T-cell (primary cell): ENCODE measurements at regions not wholly inside any gene's neighbourhood (a gene's known extent, or its start where the extent isn't known, plus 50 kb on each side); places are given as distances from the start of the nearest gene placed in this dataset.

ENCODE experiments used
- ATAC-seq, 4 experiments: fragments of 200-7000 bp in 3 of 4; fragments of 150-1000 bp in 1 of 4; cut with Tn5 transposase; replicated peaks in 1 of 4; 1 replicate in 3 of 4; 2 replicates in 1 of 4; pipeline ENCODE4 v1.10.0; 2021; ENCODE audit warnings: moderate library complexity in 3 of 4, mild to moderate bottlenecking in 2 of 4, moderate number of reproducible peaks in 1 of 4
- CTCF ChIA-PET, 2 donors: fragments of 300-600 bp; sonication (Branson Sonifier 250); formaldehyde crosslinking; loops; one replicate each; lab custom pipeline; 2022; ENCODE audit warnings: antibody characterized with exemption in 2 of 2; lab: Charles Lee
- POLR2A ChIA-PET, 2 donors: fragments of 300-600 bp; sonication (Branson Sonifier 250); formaldehyde crosslinking; loops; one replicate each; lab custom pipeline; 2022; ENCODE audit warnings: antibody characterized with exemption in 2 of 2; lab: Charles Lee
- DNase-seq, 35 experiments: peaks; one replicate each; pipeline versions ENCODE4 v3.0.0 to v3.0.0-alpha.2; 2013 to 2023
- H3K27ac ChIP-seq: one replicate; pipeline ENCODE4 v1.5.1; 2013; ENCODE audit warnings: low read length
- H3K27me3 ChIP-seq, 2 experiments: replicated peaks in 1 of 2; 1 replicate in 1 of 2; 2 replicates in 1 of 2; pipeline versions ENCODE4 v1.6.1 to v1.7.0; 2013; ENCODE audit warnings: low read length in 1 of 2, mixed read lengths in 1 of 2; ENCODE audit not compliant: control insufficient read depth in 2 of 2, insufficient read depth in 2 of 2; ENCODE audit errors: extremely low read depth in 1 of 2
- H3K36me3 ChIP-seq, 2 donors: 1 replicate in 1 of 2; 2 replicates in 1 of 2; pipeline versions ENCODE4 v1.6.1 to v1.7.0; 2013; ENCODE audit warnings: low read length in 1 of 2; ENCODE audit not compliant: control insufficient read depth in 2 of 2, insufficient read depth in 1 of 2; ENCODE audit errors: extremely low read depth in 1 of 2
- H3K4me1 ChIP-seq, 2 experiments: 1 replicate in 1 of 2; 2 replicates in 1 of 2; pipeline versions ENCODE4 v1.6.1 to v1.7.0; 2013; ENCODE audit warnings: low read length in 2 of 2, mixed read lengths in 1 of 2; ENCODE audit not compliant: insufficient read depth in 2 of 2, control insufficient read depth in 1 of 2; ENCODE audit errors: extremely low read depth in 1 of 2
- H3K4me3 ChIP-seq, 2 donors: 1 replicate in 1 of 2; 2 replicates in 1 of 2; pipeline versions ENCODE4 v1.5.1 to v1.7.0; 2013; ENCODE audit warnings: mild to moderate bottlenecking in 2 of 2, low read length in 1 of 2, moderate library complexity in 1 of 2; ENCODE audit not compliant: control insufficient read depth in 1 of 2; ENCODE audit errors: extremely low read depth in 1 of 2
- H3K9me3 ChIP-seq: 2 replicates; pipeline ENCODE4 v1.7.0; 2013
- H3K27ac Mint-ChIP-seq, 2 donors: one replicate each; pipeline ENCODE4 v1.8.0; 2020 to 2021; ENCODE audit warnings: mild to moderate bottlenecking in 2 of 2, mixed read lengths in 2 of 2
- H3K27me3 Mint-ChIP-seq, 2 donors: one replicate each; pipeline ENCODE4 v1.8.0; 2021 to 2022; ENCODE audit warnings: mixed read lengths in 2 of 2
- H3K36me3 Mint-ChIP-seq: one replicate; pipeline ENCODE4 v1.8.0; 2021; ENCODE audit warnings: mixed read lengths
- H3K4me1 Mint-ChIP-seq, 3 donors: one replicate each; pipeline ENCODE4 v1.8.0; 2020 to 2022; ENCODE audit warnings: mixed read lengths in 3 of 3, mild to moderate bottlenecking in 1 of 3
- H3K4me3 Mint-ChIP-seq, 3 donors: one replicate each; pipeline ENCODE4 v1.8.0; 2020 to 2022; ENCODE audit warnings: mild to moderate bottlenecking in 3 of 3, mixed read lengths in 3 of 3, moderate library complexity in 3 of 3
- H3K9me3 Mint-ChIP-seq, 3 donors: one replicate each; pipeline ENCODE4 v1.8.0; 2020 to 2022; ENCODE audit warnings: mixed read lengths in 3 of 3
- WGBS: methylation state at CpG from one replicate; pipeline ENCODE4 v1.1.5; 2013; ENCODE audit warnings: missing lambda C conversion rate; ENCODE audit not compliant: insufficient coverage; 5-methylcytosine and 5-hydroxymethylcytosine counted together

DNA sequence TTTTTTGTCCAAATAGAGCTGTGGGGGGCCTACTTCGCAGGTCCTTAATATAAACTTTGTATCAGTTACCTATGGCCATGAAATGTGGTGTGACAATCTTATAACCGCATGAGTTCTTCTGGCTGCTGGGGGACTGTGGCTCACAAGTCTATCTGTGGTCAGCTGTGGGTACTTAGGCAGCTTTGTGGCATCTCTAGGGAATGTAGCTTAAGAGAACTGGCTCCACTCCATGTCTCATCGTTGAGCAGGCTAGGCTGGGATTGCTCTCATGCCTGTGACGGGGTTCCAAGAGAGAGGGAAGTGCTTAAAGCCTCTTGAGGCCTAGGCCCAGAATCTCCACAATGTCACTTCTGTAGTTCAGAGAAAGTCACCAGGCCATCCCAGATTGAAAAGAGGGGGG is 140.5 kb downstream of the BTBD3 start:
- Mint-ChIP-seq H3K27ac (no peak overlapping the region), H3K9me3 (peaks cover 0 to 11% (median 0%) of the 10 kb centered on the region in 3 donors), H3K4me3 (no peak overlapping the region), H3K27me3 (no peaks in the 10 kb centered on the region), H3K4me1 (no peaks in the 10 kb centered on the region), H3K36me3 (no peaks in the 10 kb centered on the region)
- no peaks in the 10 kb centered on the region for H3K36me3 ChIP-seq
- no peaks in the 10 kb centered on the region for H3K27me3 ChIP-seq
- DNase-seq (no peak), ATAC-seq (no peak)
- 75% methylated on average over 4 of the region's 4 CpGs for WGBS
- no peaks in the 10 kb centered on the region for H3K4me1 ChIP-seq
- H3K27ac ChIP-seq, result no peak overlapping the region
- ChIA-PET POLR2A (no interaction called here), CTCF (no interaction called here)
- H3K9me3 ChIP-seq, result no peaks in the 10 kb centered on the region
- no peak overlapping the region for H3K4me3 ChIP-seq

DNA sequence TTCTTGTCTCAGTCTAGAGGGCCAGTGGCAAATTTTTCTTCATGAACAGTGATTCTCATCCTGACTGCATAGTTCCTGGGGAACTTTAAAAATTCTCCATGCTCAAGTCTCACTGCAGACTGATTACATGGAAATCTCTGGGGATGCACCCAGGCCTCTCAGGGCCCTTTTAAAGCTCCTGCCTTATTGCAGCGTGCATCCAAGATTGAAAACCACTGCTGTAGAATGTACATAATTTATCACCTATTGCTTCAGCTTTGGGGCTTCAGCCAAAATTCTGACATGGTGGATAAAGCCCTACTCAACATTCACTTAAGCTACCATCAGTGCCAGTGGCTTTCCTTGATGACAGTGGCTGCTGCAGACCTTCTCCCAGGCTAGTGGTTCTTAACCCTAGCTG is 143.8 kb downstream of the BTBD3 start:
- ATAC-seq (no peak), DNase-seq (no peak)
- Mint-ChIP-seq H3K4me3 (no peak overlapping the region), H3K4me1 (no peaks in the 10 kb centered on the region), H3K27ac (no peak overlapping the region), H3K9me3 (peaks cover 0 to 14% (median 0%) of the 10 kb centered on the region in 3 donors), H3K27me3 (no peaks in the 10 kb centered on the region), H3K36me3 (no peaks in the 10 kb centered on the region)
- Histone ChIP-seq H3K36me3 (no peaks in the 10 kb centered on the region), H3K9me3 (no peaks in the 10 kb centered on the region), H3K4me3 (no peak overlapping the region), H3K4me1 (no peaks in the 10 kb centered on the region), H3K27ac (no peak overlapping the region), H3K27me3 (no peaks in the 10 kb centered on the region)
- ChIA-PET POLR2A (no interaction called here), CTCF (no interaction called here)
- WGBS, result 100% methylated on average over 1 of the region's 1 CpG

DNA sequence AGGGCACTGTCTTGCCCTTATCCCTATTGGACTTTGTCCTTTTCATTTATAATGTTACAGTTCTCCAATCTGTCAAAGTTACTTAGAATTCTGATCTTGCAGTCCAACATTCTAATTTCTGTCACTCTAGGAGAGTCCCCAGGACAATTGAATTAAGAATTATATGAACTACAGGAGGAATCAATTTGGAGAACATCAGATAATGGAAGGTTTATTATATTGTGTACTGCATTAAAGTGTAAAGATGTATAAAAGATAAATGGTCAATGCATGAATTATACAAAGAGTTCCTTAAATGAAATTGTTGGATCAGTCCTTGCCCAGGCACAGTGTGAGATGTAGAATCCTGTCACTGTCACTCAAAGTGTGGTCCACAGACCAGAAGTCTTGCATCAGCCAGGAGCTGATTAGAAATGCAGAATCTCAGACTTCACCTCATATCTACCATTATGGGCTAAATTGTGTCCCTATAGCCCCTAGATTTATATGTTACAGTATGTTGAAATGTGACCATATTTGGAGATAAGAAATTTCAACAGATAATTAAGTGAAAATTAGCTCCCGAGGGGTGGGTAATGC is 145.5 kb downstream of the BTBD3 start:
- no peak overlapping the region for H3K4me3 Mint-ChIP-seq
- ChIA-PET POLR2A (interaction anchor here in 1 of 2 donors (0.6 kb wide), 1 partner anchor 286 kb away, joined by 3 read pairs; no protein-coding TSS in a partner anchor), CTCF (no interaction called here)

DNA sequence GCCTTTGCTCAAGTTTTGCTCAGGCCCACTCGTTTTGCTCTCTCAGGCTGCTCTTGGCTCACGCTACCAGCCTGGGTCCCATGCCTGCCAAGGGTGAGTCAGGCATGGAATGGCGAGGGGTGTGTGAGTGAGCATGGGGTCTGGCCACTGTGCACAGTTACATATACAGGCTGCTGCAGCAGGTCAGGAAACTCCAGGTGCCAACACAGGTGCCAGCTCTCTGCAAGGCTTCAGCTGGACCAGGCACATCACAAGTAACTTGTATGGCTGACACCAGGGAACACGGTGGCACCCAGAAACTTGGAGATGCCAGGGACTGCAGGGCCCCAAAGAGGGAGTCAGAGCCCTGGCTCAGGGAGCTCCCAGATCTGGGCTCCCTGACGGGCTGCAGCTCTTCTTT is 146.8 kb downstream of the BTBD3 start:
- ATAC-seq (no peak), DNase-seq (no peak)
- Mint-ChIP-seq H3K27ac (no peak overlapping the region), H3K9me3 (peaks cover 0 to 17% (median 0%) of the 10 kb centered on the region in 3 donors), H3K4me1 (no peaks in the 10 kb centered on the region), H3K4me3 (no peak overlapping the region), H3K27me3 (no peaks in the 10 kb centered on the region), H3K36me3 (no peaks in the 10 kb centered on the region)
- POLR2A ChIA-PET, result no interaction called here
- no peaks in the 10 kb centered on the region for H3K27me3 ChIP-seq
- H3K9me3 ChIP-seq, result no peaks in the 10 kb centered on the region
- H3K27ac ChIP-seq, result no peak overlapping the region
- WGBS, result 75% methylated on average over 5 of the region's 5 CpGs
- H3K4me3 ChIP-seq, result no peak overlapping the region
- no peaks in the 10 kb centered on the region for H3K36me3 ChIP-seq
- H3K4me1 ChIP-seq, result no peaks in the 10 kb centered on the region
- CTCF ChIA-PET, result no interaction called here

More for the DNA sequence above, 145.5 kb downstream of the BTBD3 start:
- Histone ChIP-seq H3K4me1 (no peaks in the 10 kb centered on the region), H3K9me3 (no peaks in the 10 kb centered on the region), H3K27ac (no peak overlapping the region), H3K36me3 (no peaks in the 10 kb centered on the region), H3K4me3 (no peak overlapping the region), H3K27me3 (no peaks in the 10 kb centered on the region)
- Mint-ChIP-seq H3K9me3 (peaks cover 0 to 11% (median 0%) of the 10 kb centered on the region in 3 donors), H3K4me1 (no peaks in the 10 kb centered on the region), H3K27me3 (no peaks in the 10 kb centered on the region), H3K36me3 (no peaks in the 10 kb centered on the region), H3K27ac (no peak overlapping the region)
- WGBS, result 100% methylated on average over 1 of the region's 1 CpG
- ATAC-seq, result no peak
- no peak for DNase-seq

DNA sequence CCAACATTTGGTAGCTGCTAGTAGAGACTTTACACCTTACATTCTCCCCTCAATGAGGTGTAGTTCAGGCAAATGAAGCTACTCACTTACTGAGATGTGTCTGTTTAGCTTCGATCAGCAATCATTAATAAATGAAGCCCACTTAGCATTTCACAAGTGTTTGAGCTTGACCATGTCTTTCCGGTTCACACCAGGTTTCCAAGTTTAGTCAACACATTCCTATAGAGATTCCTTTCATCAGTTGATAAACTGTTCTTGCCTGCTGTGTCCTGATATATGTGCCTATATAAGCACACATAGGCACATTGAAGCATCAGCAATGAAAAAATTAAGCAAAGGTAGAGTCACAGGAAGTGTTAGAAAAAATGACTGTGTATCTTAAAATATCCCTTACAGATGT is 150.0 kb downstream of the BTBD3 start:
- no peaks in the 10 kb centered on the region for H3K36me3 Mint-ChIP-seq
- no peak overlapping the region for H3K4me3 Mint-ChIP-seq
- H3K27me3 Mint-ChIP-seq, result no peaks in the 10 kb centered on the region
- H3K27me3 ChIP-seq, result no peaks in the 10 kb centered on the region
- no peak overlapping the region for H3K27ac ChIP-seq
- H3K27ac Mint-ChIP-seq, result no peak overlapping the region
- H3K4me1 ChIP-seq, result no peaks in the 10 kb centered on the region
- WGBS, result 80% methylated on average over 1 of the region's 2 CpGs
- CTCF ChIA-PET, result no interaction called here
- POLR2A ChIA-PET, result no interaction called here
- H3K4me3 ChIP-seq, result no peak overlapping the region
- no peaks in the 10 kb centered on the region for H3K9me3 ChIP-seq
- ATAC-seq (no peak), DNase-seq (no peak)
- no peaks in the 10 kb centered on the region for H3K36me3 ChIP-seq
- peaks cover 0 to 10% (median 0%) of the 10 kb centered on the region in 3 donors for H3K9me3 Mint-ChIP-seq
- no peaks in the 10 kb centered on the region for H3K4me1 Mint-ChIP-seq

DNA sequence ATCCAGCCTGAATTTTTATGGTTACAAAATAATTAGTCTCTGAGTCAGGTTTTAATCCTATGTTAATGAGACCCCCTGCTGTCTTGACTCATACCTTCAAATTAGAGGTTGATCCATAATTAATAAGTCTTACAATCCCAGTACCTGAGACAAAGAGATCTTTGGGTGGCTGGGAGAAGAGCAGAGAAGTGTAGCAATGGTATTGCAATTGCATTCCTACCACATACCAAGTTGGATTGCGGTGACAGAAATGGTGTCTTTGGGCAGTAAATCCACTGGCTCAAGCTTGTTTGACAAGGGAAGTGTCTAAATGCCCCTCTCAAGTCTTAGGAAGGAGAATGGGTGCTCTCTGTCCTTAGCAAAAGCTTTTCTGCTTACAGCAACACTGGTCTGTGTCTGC is 150.4 kb downstream of the BTBD3 start:
- ATAC-seq, result no peak
- Histone ChIP-seq H3K27ac (no peak overlapping the region), H3K36me3 (no peaks in the 10 kb centered on the region), H3K9me3 (no peaks in the 10 kb centered on the region), H3K4me3 (no peak overlapping the region), H3K4me1 (no peaks in the 10 kb centered on the region), H3K27me3 (no peaks in the 10 kb centered on the region)
- CTCF ChIA-PET, result no interaction called here
- Mint-ChIP-seq H3K9me3 (peaks cover 0 to 10% (median 0%) of the 10 kb centered on the region in 3 donors), H3K4me3 (no peak overlapping the region), H3K4me1 (no peaks in the 10 kb centered on the region), H3K27ac (no peak overlapping the region), H3K27me3 (no peaks in the 10 kb centered on the region), H3K36me3 (no peaks in the 10 kb centered on the region)
- POLR2A ChIA-PET, result no interaction called here
- DNase-seq, result no peak
- WGBS, result no CpG with 5 or more reads among the region's 1 CpG

DNA sequence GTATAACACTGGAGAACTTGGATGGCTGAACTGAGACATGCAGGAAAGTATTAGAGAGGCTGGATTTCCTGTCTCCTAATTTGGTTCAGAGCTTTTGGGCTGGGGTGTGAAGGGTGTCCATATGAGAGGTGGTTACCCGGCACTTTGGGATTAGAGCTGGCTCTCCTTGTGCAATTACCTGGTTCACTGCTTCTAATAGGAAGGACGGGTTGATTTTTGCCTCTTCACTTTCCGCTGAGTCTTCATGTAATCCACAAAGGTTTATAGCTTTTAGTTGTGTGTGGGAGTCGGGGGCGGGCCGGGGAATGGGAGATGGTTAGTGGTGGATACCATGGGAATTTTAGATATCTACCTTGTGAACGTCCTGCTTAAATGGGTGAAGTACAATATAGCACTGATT is 151.5 kb downstream of the BTBD3 start:
- no peaks in the 10 kb centered on the region for H3K4me1 Mint-ChIP-seq
- no peaks in the 10 kb centered on the region for H3K9me3 ChIP-seq
- H3K27ac Mint-ChIP-seq, result no peak overlapping the region
- ATAC-seq (no peak), DNase-seq (no peak)
- POLR2A ChIA-PET, result no interaction called here
- WGBS, result 100% methylated on average over 3 of the region's 7 CpGs
- CTCF ChIA-PET, result interaction anchor here in 1 of 2 donors (0.6 kb wide), 1 partner anchor 552 kb away, joined by 4 read pairs; no protein-coding TSS in a partner anchor
- no peak overlapping the region for H3K4me3 Mint-ChIP-seq
- no peaks in the 10 kb centered on the region for H3K27me3 Mint-ChIP-seq
- no peaks in the 10 kb centered on the region for H3K36me3 Mint-ChIP-seq
- peaks cover 0 to 14% (median 0%) of the 10 kb centered on the region in 3 donors for H3K9me3 Mint-ChIP-seq
- no peak overlapping the region for H3K27ac ChIP-seq
- no peak overlapping the region for H3K4me3 ChIP-seq
- no peaks in the 10 kb centered on the region for H3K36me3 ChIP-seq
- H3K4me1 ChIP-seq, result no peaks in the 10 kb centered on the region
- no peaks in the 10 kb centered on the region for H3K27me3 ChIP-seq
